Cardiac fibroblast (primary cell): ENCODE measurements at regions not wholly inside any gene's neighbourhood (a gene's known extent, or its start where the extent isn't known, plus 50 kb on each side); places are given as distances from the start of the nearest gene placed in this dataset.

Source experiments
- DNase-seq, 2 donors: peaks; one replicate each; pipeline versions ENCODE4 v3.0.0 to v3.0.0-alpha.2; 2010; ENCODE audit warnings: low read depth in 2 of 2
- H3K4me3 ChIP-seq, 2 donors: replicated peaks in 1 of 2; 1 replicate in 1 of 2; 2 replicates in 1 of 2; pipeline ENCODE4 v1.5.1; 2011; ENCODE audit warnings: low read depth in 2 of 2, low read length in 2 of 2, mild to moderate bottlenecking in 2 of 2, moderate library complexity in 1 of 2
- CTCF ChIP-seq: IDR thresholded peaks from one replicate; pipeline ENCODE4 v1.5.1; 2011; ENCODE audit warnings: low read depth, mild to moderate bottlenecking, low read length, inconsistent platforms

GRCh38 chr11:43545610-43546009, 134.9 kb upstream of the HSD17B12 start:
- no peak for DNase-seq
- no peak for TF ChIP-seq CTCF

GRCh38 chr11:43546561-43547429, 133.7 kb upstream of the HSD17B12 start:
- DNase-seq = no peak
- no peak overlapping the region for H3K4me3 ChIP-seq
- TF ChIP-seq CTCF = no peak

More at GRCh38 chr11:43545610-43546009, 134.9 kb upstream of the HSD17B12 start:
- no peak overlapping the region for H3K4me3 ChIP-seq

GRCh38 chr11:43547430-43547831, 133.1 kb upstream of the HSD17B12 start:
- peak overlapping the region in 1 of 2 donors; percentile 28 for H3K4me3 ChIP-seq
- TF ChIP-seq CTCF = no peak
- peak in 1 of 2 donors; percentile 2 for DNase-seq

DNA sequence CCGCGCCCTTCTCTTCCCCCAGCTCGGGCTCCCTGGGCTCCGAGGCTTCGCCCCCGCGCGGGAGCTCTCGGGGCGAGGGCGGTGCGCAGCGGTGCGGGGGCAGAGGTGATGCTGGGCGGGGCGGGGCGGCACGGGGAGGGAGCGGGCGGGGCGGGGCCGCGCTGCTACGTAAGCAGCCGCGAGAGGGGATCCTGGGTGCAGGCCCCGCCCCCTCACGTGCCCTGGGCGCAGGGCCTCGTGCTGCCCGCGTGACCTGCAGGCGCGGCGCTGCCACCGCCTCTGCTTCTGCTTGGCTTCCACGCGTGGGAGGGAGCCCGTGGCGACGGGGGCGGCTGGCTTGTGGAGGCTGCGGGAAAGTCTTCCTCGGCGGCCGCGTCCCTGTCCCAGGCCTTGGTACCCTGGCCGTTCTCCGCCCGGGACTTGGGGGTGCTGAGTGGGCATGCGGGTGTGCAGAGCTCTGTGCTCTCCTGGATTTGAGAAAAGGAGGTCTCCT, 132.6 kb upstream of the HSD17B12 start:
- TF ChIP-seq CTCF = no peak
- peak in 1 of 2 donors; percentile 36 for DNase-seq
- no peak overlapping the region for H3K4me3 ChIP-seq

- DNase-seq = no peak
- no peak overlapping the region for H3K4me3 ChIP-seq
- no peak for TF ChIP-seq CTCF
Observed at GRCh38 chr11:43548916-43549315, 131.6 kb upstream of the HSD17B12 start.

DNA sequence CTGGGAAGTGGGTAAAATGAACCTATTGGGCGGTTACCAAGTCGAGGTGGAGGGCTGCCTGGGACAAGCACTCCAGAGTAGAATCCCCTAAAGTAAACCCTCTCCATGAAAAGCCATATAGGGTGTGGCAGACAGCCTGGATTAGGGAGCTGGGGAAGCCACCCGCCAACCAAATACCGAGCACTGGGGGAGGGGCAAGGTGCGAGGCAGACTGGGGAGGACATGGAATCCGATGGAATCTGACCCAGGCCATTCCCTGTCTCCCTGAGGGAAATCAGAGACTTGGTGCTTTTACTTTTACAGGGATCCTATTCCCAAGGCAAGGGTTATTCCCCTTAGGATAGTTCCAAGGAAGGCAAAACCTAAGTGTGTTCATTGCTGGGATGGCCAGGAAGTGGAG, 130.9 kb upstream of the HSD17B12 start:
- no peak for TF ChIP-seq CTCF
- H3K4me3 ChIP-seq = no peak overlapping the region
- no peak for DNase-seq
